PFSK-1 (cell line): ENCODE measurements at regions not wholly inside any gene's neighbourhood (a gene's known extent, or its start where the extent isn't known, plus 50 kb on each side); places are given as distances from the start of the nearest gene placed in this dataset.

Experiments
- FOXP2 ChIP-seq: optimal IDR thresholded peaks from 2 replicates; pipeline ENCODE3; 2011; ENCODE audit warnings: borderline replicate concordance, control low read depth, inconsistent platforms; ENCODE audit not compliant: insufficient read depth; ENCODE audit errors: extremely low read length, extremely low read depth
- POLR2AphosphoS5 ChIP-seq: IDR thresholded peaks from 2 replicates; pipeline ENCODE4 v1.6.1; 2012; ENCODE audit warnings: low read depth, mild to moderate bottlenecking, control low read depth, low read length, moderate library complexity
- REST ChIP-seq, 2 experiments: IDR thresholded peaks; 2 replicates each; pipeline versions ENCODE4 v1.6.1 to v1.8.0; 2011 to 2012; ENCODE audit warnings: low read depth in 2 of 2, low read length in 2 of 2, control low read depth in 1 of 2, inconsistent platforms in 1 of 2, mild to moderate bottlenecking in 1 of 2, moderate library complexity in 1 of 2; ENCODE audit not compliant: insufficient read depth in 1 of 2
- SIN3A ChIP-seq: IDR thresholded peaks from 2 replicates; pipeline ENCODE4 v1.6.1; 2012; ENCODE audit warnings: mild to moderate bottlenecking, low read length, moderate library complexity, borderline replicate concordance; ENCODE audit not compliant: insufficient read depth
- TAF1 ChIP-seq: IDR thresholded peaks from 2 replicates; pipeline ENCODE4 v1.6.1; 2012; ENCODE audit warnings: low read length, control low read depth, borderline replicate concordance; ENCODE audit not compliant: insufficient read depth

- TF ChIP-seq POLR2AphosphoS5 (no peak), REST (IDR thresholded peaks at IDR 0.05; ENCODE audit: insufficient read depth in 1 of 2, low read depth in 2 of 2, low read length in 2 of 2) (no peak), TAF1 (no peak), FOXP2 (no peak), SIN3A (no peak)
Observed at GRCh38 chr10:93165367-93165766, 91.7 kb downstream of the CYP26A1 start.

GRCh38 chr10:93166134-93166533, 92.4 kb downstream of the CYP26A1 start:
- TF ChIP-seq TAF1: no peak
- no peak for TF ChIP-seq REST (IDR thresholded peaks at IDR 0.05; ENCODE audit: insufficient read depth in 1 of 2, low read depth in 2 of 2, low read length in 2 of 2)
- no peak for TF ChIP-seq FOXP2
- TF ChIP-seq POLR2AphosphoS5: no peak
- TF ChIP-seq SIN3A: no peak

- no peak for TF ChIP-seq TAF1
- TF ChIP-seq FOXP2: no peak
- TF ChIP-seq REST (IDR thresholded peaks at IDR 0.05; ENCODE audit: insufficient read depth in 1 of 2, low read depth in 2 of 2, low read length in 2 of 2): no peak
Observed at GRCh38 chr10:93171837-93172236, 98.1 kb downstream of the CYP26A1 start.

- no peak for TF ChIP-seq TAF1
Observed at GRCh38 chr10:93173967-93174845, 100.5 kb downstream of the CYP26A1 start.

- TF ChIP-seq TAF1: no peak
- no peak for TF ChIP-seq REST (IDR thresholded peaks at IDR 0.05; ENCODE audit: insufficient read depth in 1 of 2, low read depth in 2 of 2, low read length in 2 of 2)
- TF ChIP-seq SIN3A: no peak
Observed at GRCh38 chr10:93175490-93175889, 101.8 kb downstream of the CYP26A1 start.
